Epithelial cell of proximal tubule (primary cell): ENCODE measurements at regions not wholly inside any gene's neighbourhood (a gene's known extent, or its start where the extent isn't known, plus 50 kb on each side); places are given as distances from the start of the nearest gene placed in this dataset.

ENCODE experiments used
- DNase-seq: peaks from one replicate; pipeline ENCODE4 v3.0.0-alpha.2; 2011; ENCODE audit warnings: low read depth
- H3K4me3 ChIP-seq: 2 replicates; pipeline ENCODE4 v1.5.1; 2011; ENCODE audit warnings: low read depth, mild to moderate bottlenecking, low read length
- CTCF ChIP-seq: conservative IDR thresholded peaks from 2 replicates; pipeline ENCODE4 v1.5.1; 2012; ENCODE audit warnings: low read depth, mild to moderate bottlenecking, low read length

GRCh38 chr9:88697764-88698432 lies 162.9 kb downstream of the NXNL2 start:
- no peak for TF ChIP-seq CTCF
- H3K4me3 ChIP-seq, result no peak overlapping the region
- no peak for DNase-seq

GRCh38 chr9:88702985-88703384 lies 168.0 kb downstream of the NXNL2 start:
- DNase-seq, result no peak
- no peak overlapping the region for H3K4me3 ChIP-seq
- no peak for TF ChIP-seq CTCF

- peak; percentile 94 for DNase-seq
- TF ChIP-seq CTCF, result peak; percentile 34
- H3K4me3 ChIP-seq, result no peak overlapping the region
Observed at GRCh38 chr9:88706193-88707113, 171.5 kb downstream of the NXNL2 start.

- no peak overlapping the region for H3K4me3 ChIP-seq
- no peak for TF ChIP-seq CTCF
- DNase-seq, result no peak
Observed at GRCh38 chr9:88710449-88710848, 175.5 kb downstream of the NXNL2 start.

- DNase-seq, result no peak
- H3K4me3 ChIP-seq, result no peak overlapping the region
- no peak for TF ChIP-seq CTCF
Observed at GRCh38 chr9:88711719-88712118, 176.7 kb downstream of the NXNL2 start.

- TF ChIP-seq CTCF, result no peak
- no peak for DNase-seq
- H3K4me3 ChIP-seq, result no peak overlapping the region
Observed at GRCh38 chr9:88712484-88712883, 177.5 kb downstream of the NXNL2 start.
